Hematopoietic multipotent progenitor cell treated with erythropoietin and hydrocortisone succinate and interleukin-3 and kit ligand, for 8 days (in vitro differentiated cells): ENCODE measurements at regions not wholly inside any gene's neighbourhood (a gene's known extent, or its start where the extent isn't known, plus 50 kb on each side); places are given as distances from the start of the nearest gene placed in this dataset.
"Not testable (repeated sequence)": the region's sequence is repeated elsewhere in the genome, so short reads cannot be mapped to it uniquely, and the experiment has no call there.

Experiments
- DNase-seq: peaks from one replicate; pipeline ENCODE4 v3.0.0-alpha.2; 2015

DNA sequence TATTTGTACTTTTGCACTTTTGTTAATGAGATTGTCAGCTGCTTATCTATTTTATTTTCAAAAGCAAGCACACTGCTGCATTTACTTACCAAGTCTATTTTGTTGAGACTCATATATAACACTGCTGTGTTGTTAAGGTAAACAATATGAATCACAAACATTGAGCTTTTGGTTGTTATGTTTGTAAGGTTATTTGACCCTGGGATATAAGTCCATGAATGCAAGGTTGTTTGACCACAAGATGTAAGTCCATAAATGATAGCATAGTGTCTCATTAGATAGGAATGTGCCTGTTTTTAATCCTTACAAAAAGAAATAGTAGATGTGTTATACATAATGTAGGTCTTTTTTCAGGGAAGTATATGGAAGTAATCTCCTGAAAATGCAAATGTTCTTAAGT is 845.9 kb downstream of the CDH9 start:
- DNase-seq, result no peak

- DNase-seq, result no peak
Observed at GRCh38 chr5:26181582-26181981, 856.8 kb downstream of the CDH9 start.

- DNase-seq, result no peak
Observed at GRCh38 chr5:26148569-26149107, 889.7 kb downstream of the CDH9 start.

DNA sequence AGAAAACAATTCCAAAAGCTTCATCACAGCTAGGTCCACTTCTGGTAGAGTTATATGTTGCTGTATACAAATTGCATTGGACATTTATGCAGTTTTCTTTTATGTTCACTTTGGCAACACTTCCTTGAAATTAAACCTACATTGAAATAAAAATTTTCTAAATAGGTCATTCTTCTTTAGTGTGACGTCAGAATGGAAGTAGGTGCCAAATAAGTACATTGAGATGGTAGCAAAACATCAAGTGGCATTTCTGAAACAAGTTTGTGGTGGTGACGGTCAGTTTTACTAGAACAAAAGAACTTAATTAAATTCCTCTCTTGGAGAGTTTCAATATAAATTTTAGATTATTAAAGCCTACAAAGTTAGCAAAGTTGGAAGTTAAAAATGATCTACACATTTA is 895.1 kb downstream of the CDH9 start:
- no peak for DNase-seq

DNA sequence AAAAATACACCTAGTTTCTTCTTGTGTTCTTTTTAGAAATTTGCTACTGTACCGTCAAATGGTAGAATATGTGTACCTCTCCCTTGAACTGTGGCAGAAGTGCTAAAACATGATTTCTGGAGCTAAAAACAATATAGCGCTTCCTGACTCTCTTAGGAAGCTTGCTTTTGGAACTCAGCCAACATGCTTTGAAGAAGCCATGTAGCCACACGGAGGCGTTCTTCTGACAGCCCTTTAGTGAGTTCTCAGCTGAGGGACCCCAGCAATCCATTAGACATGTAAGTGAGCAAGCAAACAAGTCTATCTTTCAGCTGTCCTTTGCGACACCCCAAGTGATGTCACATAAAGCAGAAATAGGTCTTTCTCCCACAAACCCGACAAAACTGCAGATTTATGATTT is 917.0 kb downstream of the CDH9 start:
- DNase-seq, result no peak

DNA sequence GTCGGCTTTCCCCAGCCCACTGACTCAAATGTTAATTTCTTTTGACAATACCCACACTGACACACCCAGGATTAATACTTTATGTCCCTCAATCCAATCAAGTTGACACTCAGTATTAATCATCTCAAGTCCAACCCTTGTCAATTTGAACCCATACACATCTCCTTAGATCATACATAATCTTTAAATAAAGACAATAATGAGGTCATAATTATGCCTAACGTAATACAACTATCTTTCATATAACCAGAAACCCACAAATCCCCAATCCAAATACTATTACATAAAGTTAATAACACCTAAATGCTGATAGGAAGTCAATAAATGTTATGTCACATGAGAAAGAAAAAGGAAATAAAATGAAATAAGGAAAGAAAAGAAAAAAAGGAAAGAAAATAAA is 934.2 kb downstream of the CDH9 start:
- DNase-seq, result no peak

DNA sequence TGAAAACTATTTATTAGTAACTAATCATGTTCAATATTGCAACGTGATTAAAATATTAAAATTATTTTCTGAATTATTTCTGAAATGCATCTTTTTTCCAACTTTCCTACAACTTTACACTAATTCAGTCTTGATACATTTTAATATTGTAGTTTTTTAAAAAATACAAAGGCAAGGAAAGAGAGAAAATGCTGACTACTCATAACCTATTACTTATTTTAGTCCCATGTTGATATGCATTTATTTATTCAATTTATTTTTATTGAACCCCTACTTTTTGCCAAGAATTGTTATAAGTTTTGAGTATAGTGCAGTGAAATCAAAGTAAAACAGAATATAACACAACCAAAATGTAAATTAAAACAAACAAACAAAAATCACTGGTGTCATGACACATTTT is 978.2 kb downstream of the CDH9 start:
- DNase-seq, result no peak

DNA sequence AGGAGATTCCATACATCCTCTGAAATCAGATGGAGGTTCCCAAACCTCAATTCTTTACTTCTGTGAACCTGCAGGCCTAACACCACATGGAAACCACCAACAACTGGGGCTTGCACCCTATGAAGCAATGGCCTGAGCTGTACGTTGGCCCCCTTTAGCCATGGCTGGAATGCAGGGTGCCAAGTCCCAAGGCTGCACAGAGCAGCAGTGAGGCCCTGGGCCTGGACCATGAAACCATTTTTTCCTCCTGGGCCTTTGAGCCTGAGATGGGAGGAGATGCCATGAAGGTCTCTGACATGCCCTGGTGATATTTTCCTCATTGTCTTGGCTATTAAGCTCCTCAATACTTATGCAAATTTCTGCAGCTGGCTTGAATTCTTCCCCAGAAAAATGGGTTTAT is 983.8 kb downstream of the CDH9 start:
- DNase-seq, result no peak

DNA sequence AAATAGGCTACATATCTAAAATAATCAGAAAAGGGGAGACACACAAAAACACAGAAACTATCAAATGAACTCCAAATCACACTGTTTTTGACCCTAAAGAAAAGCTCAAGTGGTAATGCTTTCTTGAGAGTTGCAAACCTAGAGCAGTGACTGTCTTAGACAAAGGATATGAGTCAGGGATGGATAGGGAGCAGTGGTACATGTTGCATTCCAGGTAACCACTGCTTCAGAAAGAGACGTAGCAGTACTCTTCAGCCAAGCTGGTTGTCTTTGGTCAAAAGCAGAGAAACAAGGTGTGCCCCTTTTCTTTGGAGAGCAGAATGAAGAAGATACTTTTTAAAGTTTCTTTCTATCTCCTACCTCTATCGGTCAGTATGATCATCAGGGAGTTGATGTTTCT is 1003.6 kb downstream of the CDH9 start:
- no peak for DNase-seq

DNA sequence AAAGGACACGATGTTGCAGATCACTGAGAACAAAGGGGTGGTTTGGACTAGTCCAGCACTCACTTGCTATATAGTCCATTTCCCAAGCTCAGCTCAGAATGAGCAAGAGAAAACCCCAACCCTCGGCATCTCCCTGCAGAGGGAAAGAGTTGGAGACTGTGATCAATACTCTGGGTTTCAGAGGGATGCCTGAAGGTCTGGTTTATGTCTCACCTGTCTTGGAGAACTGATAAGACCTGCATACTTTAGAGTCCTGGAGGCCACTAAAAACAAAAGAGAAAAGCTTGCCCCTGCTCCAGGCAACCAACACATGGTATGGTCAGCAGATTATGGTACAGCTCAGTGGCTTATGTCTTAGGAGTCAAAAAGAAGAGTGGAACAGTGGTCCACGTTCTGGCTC is 1006.9 kb downstream of the CDH9 start:
- DNase-seq, result no peak

DNA sequence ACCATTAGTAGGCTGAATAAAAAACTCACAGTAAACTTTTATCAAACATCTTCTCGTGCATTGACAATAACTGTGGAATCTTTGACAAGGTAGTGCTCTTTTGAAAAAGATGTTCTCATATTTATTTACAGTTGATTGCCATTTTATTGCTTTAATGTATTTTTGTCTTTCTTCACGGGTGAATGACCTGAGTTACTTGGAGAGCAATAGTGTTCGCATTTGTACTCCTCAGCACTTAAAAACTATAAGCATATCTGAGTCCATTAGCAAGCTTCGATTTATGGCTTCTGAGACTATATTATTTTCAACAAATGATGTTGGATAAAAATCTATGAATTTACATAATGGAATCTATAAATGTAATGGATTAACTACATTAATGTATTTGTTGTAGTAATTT is 1012.3 kb downstream of the CDH9 start:
- DNase-seq, result no peak

GRCh38 chr5:26024774-26025173 is 1013.6 kb downstream of the CDH9 start:
- no peak for DNase-seq

DNA sequence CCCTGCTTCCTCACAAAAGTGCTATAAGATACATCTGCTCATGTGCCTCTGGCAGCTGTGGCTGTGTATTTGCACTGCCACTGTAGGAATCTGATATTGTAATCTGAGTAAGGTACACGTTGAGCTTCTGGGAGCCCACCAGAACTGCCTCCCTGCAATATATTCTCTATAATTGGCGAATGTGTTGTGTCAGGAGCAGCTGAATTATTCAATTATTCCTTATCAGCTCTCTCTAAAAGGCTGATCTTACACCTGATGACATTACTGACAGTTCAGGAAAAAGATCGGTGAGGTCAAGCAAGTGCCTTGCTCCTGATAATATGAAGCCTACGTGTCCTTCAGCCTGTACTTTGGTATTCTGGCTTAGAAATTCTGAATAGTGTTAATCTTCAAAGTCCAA is 1015.0 kb downstream of the CDH9 start:
- no peak for DNase-seq

DNA sequence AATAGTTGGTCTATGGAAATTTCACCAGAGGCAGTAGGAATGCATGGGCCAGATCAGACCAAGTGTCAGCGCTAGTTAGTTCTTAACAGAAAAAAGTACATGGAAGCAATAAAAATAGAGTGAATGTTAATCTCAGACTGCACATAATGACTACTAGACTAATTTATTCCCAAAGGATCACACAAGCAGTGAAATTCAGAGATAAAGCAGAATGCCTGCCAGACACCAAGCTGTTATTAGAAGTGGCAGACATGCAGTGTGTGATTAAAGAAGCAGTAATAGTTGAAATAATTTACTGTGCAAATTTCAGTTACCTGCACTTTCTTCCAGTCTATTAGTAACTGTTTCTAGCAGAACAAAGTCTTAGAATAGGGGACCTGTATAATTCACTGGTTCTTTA is 1024.2 kb downstream of the CDH9 start:
- DNase-seq, result no peak

DNA sequence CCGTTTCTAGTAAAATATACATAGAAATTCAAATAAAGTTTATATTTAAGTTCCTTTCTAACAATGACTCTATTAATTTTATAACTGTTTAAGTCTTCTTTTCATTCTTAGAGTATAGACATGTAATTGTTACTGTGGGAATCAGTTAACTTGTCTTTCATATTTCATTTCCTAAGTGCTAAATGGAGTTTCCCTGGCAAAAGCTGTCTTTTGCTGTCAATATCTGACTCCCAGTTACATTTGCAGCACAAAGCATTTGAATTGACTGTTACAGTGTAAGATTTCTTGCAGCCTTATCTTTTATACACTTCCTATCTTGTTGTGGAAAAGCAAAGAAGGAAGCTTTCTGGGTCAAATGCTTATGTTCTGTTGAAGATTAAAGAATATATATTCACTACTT is 1026.3 kb downstream of the CDH9 start:
- DNase-seq, result no peak

- no peak for DNase-seq
Observed at GRCh38 chr5:26009742-26010141, 1028.6 kb downstream of the CDH9 start.

DNA sequence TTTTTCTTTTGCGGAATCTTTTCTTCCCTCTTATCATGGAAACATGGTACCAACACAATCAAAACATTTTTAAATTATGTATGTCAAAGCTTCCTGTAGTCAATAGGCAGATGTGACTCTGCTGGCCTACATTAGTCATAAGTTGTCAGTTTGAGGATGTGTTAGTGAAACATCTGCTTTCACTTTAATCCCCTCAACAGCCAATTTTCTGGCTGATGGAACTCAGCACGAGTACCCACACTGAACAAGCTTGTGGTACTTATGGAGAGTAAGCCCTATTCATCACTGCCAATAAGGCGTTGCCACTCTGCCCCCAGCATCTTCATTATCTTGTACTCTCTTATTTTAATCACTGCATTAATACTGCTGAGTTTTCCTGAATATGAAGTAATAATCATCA is 1034.4 kb downstream of the CDH9 start:
- DNase-seq, result no peak

DNA sequence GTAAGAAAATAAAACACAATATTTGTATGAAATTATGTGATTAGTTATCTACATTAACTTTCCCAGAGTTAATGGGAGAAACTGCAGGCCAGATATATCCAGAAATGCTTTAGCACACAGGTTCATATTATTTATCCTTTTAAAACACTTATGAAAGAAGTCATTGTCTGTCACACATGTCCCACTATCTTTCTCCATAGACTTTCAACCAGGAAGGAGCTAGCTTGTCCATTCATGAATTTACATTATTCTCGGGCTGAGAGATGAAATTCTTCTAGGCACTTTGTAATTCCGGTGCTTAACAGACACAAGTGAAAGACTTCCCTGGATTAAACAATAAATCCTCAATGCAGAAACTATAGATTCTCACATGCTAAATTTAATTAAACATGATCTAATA is 1043.2 kb downstream of the CDH9 start:
- no peak for DNase-seq

DNA sequence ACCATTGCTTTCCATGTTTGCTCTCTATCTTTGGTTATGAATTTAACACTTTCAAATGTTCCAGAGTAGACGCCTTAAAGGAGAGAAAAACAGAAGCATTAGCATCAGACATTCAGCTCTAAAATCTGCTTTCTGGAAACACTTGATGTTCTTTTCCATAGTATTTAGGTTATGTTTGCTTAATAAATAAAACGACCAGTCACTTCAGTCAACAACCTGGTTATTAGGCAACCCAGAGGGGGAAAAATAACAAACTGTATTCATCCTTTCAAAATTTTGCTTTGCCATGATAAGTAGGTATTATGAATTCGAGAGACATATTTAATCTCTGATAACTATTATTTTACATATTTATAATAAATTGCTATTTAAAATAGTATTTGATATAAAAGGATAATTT is 1044.7 kb downstream of the CDH9 start:
- DNase-seq, result no peak

- no peak for DNase-seq
Observed at GRCh38 chr5:25991639-25992038, 1046.7 kb downstream of the CDH9 start.

DNA sequence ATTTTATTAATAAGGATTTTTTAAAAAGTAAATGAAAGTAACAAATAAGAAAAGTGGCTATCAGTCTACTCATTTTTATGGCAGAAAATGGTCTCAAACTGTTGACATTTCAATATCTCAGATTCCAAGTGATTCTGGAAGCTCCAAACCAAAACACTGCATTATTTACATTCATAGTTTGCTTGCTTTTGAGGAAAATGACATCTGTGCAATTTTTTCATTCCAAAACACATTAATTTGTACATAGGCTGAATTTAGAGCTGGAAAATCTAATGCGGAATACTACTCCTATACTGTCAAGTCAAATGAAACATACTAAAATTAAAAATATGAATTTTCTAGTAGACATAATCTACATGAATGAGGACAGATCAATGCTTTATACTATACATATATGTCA is 1047.6 kb downstream of the CDH9 start:
- no peak for DNase-seq

- DNase-seq, result no peak
Observed at GRCh38 chr5:25979086-25979485, 1059.3 kb downstream of the CDH9 start.

GRCh38 chr5:25975885-25976284 is 1062.5 kb downstream of the CDH9 start:
- DNase-seq, result no peak

- DNase-seq, result no peak
Observed at GRCh38 chr5:25974451-25974850, 1063.9 kb downstream of the CDH9 start.

DNA sequence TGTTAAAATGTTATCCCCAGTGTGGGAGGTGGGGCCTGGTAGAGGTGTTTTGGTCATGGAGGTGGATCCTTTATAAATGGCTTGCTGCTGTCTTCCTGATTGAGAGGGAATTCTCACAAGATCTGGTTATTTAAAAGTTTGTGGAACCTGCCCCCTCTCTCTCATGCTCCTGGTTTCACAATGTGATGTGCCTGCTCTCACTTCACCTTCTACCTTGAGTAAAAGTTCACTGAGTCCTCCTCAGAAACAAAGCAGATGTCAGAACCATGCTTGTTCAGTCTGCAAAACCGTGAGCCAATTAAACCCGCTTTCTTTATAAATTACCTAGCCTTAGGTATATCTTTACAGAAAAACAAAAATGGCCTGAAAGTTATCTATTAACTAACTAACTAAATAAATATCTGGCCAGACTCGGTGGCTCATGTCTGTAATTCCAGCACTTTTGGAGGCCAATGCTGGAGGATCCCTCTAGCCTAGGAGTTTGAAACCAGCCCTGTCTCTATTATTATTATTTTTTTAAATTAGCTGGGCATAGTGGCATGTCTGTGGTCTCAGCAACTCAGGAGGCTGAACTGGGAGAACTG is 1067.4 kb downstream of the CDH9 start:
- no peak for DNase-seq

DNA sequence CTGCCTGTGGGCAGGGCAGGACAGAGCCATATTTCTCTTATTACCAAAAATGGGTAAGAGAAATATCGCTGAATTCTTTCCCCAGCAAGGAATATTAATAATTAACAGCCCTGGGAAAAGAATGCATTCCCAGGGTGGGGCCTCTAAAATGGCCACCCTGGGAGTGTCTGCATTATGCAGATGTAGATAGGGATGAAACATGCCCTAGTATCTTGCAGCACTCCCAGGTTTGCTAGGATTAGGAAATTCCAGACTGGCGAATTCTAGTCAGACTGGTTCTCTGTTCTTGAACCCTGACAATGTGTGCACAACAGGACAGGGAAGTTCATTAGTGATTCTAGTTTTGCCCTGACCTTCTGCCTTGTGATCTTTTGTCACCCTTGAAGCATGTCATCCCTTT is 1069.3 kb downstream of the CDH9 start:
- DNase-seq, result not testable (repeated sequence)
